Sciatic nerve (tissue), 2 donors: ENCODE measurements at regions not wholly inside any gene's neighbourhood (a gene's known extent, or its start where the extent isn't known, plus 50 kb on each side); places are given as distances from the start of the nearest gene placed in this dataset.

Source experiments
- ATAC-seq: fragments of 200-7000 bp; cut with Tn5 transposase; one replicate; pipeline ENCODE4 v1.9.1; 2020; ENCODE audit warnings: mild to moderate bottlenecking, moderate library complexity
- DNase-seq: peaks from one replicate; pipeline ENCODE4 v3.0.0-alpha.2; 2020; ENCODE audit warnings: low spot score
- intact Hi-C: fragments of 100-400 bp; cut with DNase I; formaldehyde crosslinking; loops from one replicate; pipeline ENCODE4 v1.14.2; 2022
- donor health status: DM: no; HTN: no; CAD: no.
- donor health status: DM: no; HTN: no; CAD: no.

DNA sequence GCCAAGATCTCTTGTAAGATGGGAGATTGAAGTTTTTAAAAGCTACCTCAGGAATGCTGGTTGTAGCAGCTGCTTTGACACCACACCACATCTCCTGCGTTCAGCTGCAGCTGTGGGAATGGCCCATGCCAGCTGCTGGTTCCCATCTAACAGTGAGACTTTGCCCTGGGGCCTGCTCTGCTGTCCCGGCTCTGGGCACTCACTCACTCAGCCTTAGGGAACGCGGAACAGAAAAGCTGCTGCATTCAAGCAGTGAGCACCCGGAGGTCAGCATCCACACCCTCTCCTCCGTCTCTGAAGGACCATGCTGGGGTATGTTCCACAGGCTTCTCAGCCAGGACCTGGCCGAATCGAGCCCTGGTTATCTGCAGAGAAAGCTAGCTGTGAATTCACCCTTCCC lies 197.1 kb upstream of the CXCL12 start:
- no peak for DNase-seq
- intact Hi-C loops: no loop called here
- ATAC-seq: no peak

DNA sequence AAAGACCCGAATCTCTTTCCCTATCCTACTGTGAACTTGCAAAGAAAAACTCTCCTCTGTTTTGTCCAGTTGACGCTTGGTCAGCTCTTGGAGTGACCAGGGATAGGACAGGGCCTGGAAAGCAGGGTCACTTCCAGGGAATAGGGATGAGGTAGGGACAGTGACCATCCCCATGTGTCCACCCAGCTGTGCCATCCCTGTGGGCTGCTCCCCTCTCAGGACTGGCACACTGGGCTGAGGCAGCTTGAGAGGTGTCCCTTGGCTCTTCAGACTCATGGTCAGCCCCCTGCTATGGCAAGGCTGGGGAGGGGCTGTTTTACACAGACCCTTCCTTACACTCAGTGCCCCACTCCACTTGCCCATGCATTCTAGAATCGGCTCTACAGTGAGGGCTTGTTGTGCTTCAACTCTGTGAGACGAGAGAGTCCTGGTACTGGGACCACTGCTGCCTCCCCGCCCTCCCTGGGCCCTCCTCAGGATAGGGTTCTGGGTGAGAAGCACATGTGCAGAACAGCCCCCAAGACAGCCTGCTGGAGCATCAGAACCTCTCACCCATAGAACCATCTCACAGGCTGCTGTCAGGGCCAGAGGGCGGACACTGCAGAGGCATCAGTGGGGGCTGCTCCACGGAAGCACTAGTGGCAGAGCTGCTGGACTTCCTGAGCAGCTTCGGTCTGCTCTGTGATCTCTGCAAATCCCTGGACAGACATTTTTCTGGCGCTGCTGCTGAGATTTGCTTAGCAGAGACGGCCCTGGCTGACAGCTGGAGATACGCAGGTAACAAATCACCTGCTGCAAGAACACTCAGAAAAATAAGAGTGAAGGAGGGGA lies 202.8 kb upstream of the CXCL12 start:
- intact Hi-C loops: no loop called here
- no peak for ATAC-seq
- no peak for DNase-seq

DNA sequence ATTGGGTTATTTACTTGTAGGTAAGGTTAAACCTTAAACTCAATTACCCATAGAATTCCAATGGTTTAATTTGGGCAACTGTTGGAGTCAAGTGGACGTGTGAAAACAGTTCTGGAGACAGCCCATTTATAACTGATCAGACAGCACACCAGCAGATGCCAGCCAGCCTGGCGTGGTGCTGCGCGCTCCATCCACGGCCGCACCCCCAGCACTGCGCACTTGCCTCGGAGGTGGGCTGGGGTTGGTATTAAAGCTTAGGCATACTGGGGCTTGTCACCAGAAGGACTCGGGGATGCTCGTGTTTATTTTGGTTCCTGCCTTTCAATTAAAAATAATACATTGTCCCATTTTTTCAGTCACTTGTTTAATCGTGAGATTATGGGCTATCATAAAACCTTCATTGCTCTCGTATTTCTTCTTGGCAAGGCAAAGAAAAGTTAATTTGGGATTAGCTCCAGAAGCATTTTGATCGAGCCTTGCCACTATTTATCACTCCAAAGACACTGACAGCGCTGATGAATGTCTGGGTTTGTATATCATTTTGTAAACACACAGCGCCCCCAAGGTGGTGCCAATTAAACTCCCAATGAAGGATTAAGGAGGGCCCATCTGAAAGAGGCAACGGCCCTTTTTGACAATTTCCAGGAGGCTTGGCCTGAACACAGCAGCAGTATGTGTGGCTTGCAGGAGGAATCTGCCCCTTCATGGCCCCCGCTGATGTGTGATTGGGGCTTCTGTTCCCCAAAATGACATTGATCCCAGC lies 204.5 kb upstream of the CXCL12 start:
- DNase-seq: no peak
- no peak for ATAC-seq
- intact Hi-C loops: no loop called here

DNA sequence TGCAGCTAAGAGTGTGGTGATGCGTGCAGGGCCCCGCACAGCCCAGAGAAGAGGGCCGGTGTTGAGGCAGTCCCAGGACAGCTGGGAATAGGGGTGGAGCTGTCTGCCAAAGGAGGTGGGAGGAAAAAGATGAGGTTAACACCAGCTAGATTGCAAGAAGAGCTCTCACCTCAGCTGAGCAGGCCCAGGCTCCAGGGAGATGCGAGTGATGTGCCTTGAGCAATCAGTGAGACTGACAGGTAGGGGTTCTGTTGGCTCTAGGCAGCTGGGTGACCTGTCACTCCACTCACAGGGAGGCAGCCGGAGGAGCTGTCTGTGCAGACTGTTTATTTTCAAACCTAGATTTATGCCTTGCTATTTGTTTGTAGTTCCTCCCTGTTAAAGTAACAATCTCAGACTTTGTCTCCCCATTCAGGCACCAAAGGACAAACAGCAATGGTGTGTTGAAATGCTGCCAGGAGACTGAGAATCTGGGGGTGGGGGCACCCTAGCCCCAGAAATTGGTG lies 205.1 kb upstream of the CXCL12 start:
- intact Hi-C loops: no loop called here
- ATAC-seq: no peak

DNA sequence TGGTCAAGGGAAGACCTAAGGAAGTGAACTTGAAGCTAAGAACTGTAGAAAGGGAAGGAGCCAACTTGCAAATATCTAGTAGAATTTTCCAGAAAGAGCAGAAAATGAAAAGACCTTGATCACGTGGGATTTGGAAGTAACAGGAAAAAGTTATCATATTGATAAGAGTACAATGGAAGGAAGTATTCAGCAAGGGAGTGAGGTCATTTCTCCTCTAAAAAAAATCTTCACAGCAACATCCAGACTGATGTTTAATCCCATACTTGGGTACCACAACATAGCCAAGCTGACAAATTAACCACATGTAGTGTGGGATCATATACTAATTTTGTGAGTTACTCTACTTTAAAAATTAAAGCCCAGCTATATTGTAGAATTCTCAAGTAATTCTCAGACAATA lies 207.0 kb upstream of the CXCL12 start:
- intact Hi-C loops: no loop called here

More for the DNA sequence above, 205.1 kb upstream of the CXCL12 start:
- DNase-seq: no peak

DNA sequence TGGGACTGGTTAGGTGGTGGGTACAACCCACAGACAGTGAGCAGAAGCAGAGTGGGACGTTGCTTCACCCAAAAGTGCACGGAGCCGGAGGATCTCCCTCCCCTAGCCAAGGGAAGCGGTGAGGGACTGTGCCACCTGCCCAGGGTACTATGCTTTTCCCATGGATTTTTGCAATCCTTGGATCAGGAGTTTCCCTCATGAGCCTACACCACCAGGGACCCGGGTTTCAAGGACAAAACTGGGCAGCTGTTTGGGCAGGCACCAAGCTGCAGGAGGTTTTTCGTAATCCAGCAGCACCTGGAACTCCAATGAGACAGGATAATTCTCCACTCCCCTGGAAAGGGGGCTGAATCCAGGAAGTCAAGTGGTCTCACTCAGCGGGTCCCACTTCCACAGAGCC lies 209.1 kb upstream of the CXCL12 start:
- intact Hi-C loops: no loop called here
- DNase-seq: no peak
- ATAC-seq: no peak

More for the DNA sequence above, 207.0 kb upstream of the CXCL12 start:
- ATAC-seq: no peak
- DNase-seq: no peak

DNA sequence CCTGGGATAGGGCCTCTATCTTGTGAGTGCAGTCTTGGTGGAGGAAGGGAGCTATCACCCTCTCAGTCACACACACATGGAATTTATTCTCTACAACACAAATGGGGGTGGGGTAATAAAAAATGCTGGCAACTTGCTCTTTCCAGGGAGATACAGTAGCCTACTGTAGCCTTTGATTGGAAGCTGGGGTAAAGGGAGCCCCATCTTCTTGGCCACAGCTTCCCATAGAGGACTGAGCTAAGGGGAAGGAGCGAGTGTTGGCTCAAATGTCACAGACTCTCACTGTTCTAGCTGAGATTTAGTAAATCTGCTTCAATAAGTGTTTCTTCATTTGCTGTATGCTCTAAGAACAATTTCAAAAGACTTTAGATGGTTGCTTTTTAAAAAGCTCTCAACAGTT lies 222.2 kb upstream of the CXCL12 start:
- DNase-seq (no peak), ATAC-seq (no peak)
- intact Hi-C loops: no loop called here

DNA sequence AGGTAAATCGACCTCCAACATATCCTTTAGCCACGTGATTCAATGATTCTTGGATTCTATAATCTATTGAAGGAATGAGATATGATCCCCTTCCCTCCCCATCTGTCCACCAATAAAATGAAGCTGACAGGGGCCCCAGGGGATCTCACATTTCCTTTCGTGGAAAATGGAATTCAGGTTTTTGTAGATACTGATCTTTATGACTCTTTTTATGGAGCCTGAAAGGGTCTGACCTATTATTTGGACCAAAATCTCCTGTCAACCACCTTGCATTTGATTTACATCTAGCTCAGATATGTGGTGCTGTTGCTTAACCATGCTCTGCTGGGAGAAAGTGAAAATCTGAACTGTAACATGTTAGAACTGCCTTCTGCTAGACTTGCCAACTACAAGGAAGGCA lies 234.0 kb upstream of the CXCL12 start:
- intact Hi-C loops: no loop called here
- ATAC-seq: no peak

DNA sequence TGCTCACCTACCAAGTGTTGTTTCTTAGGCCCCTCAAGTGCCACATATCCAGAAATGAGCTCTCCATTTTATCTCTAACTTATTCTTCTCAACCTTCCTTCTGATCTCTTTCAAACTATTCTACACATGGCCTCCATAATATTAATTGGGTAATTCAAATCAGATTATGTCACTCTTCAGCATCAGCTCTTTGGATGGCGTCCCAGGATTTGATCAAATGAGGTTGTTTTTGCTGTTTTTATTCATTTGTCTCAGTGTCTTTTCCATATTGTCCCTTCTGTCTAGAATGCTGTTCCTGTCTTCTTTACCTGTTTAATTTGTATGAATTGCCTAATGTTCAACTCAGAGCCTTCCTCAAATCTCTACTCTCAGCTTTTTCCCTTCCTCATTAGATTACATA lies 234.6 kb upstream of the CXCL12 start:
- DNase-seq: no peak
- intact Hi-C loops: no loop called here

More for the DNA sequence above, 234.0 kb upstream of the CXCL12 start:
- no peak for DNase-seq

DNA sequence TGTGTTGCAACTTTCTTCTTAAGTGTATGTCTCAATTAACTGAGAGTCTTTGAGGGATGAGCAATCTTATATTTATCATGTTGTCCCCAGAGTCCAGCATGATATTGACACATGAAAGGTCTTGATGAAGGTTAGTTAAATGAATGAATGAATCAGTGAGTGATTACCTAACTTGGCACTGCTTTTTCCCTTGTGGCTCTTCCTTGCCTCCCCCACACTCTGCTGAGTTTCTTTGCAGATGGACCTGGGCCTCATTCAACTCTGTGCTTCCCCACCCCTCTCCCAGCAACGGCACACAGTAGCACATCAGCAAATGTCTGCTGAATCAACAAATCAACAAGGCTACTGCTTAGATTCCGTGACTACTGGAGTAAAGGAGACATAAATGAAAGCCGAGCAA lies 235.1 kb upstream of the CXCL12 start:
- DNase-seq (no peak), ATAC-seq (no peak)
- intact Hi-C loops: no loop called here

More for the DNA sequence above, 234.6 kb upstream of the CXCL12 start:
- no peak for ATAC-seq

DNA sequence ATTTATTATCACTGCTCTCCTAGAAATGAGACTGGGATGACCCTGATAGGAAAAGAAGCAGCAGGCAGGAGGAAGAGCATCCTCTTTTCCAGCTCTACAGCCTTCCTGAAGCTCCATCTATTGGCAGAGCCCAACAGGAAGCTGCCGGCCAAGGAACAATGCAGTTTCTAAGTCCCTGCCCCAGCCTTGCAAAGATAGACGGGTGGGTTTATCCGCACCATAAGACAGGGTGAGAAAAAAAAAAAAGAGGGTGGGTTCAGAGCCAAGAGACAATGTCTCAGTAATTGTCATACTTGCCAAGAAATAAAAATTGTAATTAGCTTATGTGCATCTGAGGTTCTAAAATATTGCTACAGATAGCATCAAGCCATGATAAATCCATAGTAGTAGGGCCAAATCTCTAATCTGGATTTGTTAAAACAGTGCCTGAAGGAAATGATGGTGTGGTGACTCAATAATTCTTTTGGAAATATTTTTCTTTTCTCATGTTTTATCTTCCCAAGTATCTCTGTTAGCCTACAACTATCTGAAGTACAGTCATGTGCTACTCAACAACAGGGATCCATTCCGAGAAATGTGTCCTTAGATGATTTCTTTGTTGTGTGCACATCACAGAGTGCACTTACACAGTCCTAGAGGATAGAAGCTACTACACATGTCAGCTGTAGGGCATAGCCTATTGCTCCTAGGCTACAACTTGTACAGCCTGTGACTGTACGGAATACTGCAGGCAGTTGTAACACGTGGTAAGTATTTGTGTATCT lies 242.9 kb upstream of the CXCL12 start:
- peak; percentile 56 for ATAC-seq
- no peak for DNase-seq
- intact Hi-C loops: no loop called here

DNA sequence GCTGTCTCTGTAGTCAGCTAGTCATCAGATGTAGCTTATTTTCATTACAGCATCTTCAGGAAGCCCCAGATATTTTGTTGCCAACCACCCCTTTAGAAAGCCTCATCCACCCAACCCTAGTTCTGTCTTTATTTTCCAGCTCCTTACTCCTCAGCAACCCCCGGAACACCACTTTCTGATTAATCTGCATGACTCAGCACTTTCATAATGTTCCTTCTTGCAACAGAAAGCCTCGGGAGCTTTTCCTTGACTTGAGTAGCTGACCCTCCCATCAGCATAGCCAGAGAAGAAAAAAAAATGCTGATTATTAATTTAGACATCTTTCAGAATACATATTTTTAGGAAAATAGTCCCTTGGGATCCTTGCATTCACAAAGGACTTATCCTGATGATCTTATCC lies 244.0 kb upstream of the CXCL12 start:
- peak; percentile 95 for ATAC-seq
- intact Hi-C loops: no loop called here
- DNase-seq: no peak

DNA sequence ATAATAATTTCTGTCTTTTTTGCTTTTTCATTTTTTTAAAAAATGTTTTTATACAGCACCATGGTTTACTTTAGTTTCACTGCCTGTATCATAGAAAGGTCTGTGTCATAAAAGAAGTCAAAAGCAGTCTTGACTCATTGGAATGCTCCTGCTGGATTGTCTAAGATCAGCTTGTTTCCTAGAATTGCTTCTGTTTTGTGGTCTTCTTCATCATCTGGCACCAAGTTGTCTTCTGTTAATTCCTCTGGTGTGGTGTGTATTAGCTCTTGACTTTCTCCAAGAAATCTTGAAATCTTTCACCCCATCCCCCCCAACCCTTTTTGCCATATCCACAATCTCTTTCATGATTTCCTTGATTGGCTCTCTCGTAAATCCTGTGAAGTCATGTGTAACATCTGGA lies 250.3 kb upstream of the CXCL12 start:
- intact Hi-C loops: no loop called here
- no peak for DNase-seq
- no peak for ATAC-seq

DNA sequence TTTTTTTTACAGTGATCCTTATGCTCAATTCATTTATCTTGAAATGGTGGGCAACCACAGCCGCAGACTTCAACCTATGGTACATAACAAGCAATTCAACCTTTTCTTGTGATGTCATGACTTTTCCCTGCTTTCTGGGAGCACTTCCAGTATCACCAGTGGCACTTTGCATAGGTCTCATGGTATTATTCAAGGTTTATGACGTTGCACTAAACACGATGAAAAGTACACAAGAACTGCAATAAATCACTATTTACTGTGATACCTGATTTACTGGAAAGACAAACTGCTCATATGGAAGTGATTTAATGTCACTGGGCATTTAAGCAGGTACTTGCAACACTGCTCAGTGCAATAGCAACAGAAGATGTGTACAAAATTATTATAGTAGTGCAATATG lies 251.7 kb upstream of the CXCL12 start:
- DNase-seq (no peak), ATAC-seq (no peak)
- intact Hi-C loops: no loop called here

DNA sequence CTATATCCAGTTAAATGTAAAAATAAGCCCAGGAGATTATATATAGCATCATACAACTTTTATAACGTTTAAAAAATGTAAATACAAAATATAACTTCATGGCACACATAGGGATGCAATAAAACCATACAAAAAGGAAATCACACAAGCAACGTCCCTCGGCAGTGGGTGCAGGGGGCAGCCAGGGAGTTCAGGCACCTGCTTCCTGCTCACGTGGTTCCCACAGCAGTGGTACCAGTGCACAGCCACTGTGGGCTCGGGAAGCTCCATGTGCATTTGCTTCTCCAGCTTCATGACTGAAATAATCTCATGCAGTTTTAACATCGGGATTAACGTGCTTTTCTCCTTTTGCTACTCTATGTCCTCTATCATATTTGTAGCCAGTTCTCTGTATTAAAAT lies 255.5 kb upstream of the CXCL12 start:
- intact Hi-C loops: no loop called here
- ATAC-seq: no peak
- no peak for DNase-seq

DNA sequence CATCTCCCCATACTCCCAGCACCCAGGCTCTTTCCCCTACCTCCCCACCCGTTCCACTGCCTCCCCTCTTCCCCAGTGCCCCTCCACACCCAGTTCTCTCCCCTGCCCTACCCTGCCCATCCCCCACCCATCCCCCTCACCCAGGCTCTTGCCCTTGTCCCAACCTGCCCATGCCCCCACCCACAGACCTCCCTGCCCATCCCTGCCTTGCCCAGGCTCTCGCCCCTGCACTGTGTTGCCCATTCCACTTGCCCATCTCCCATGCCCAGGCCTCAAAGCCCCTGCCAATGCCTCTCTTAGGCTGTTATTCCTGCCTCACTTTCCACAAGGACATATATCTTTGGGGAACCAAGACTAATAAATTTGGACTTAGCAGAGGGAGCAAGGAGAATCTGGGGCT lies 262.6 kb upstream of the CXCL12 start:
- ATAC-seq (no peak), DNase-seq (no peak)
- intact Hi-C loops: no loop called here

DNA sequence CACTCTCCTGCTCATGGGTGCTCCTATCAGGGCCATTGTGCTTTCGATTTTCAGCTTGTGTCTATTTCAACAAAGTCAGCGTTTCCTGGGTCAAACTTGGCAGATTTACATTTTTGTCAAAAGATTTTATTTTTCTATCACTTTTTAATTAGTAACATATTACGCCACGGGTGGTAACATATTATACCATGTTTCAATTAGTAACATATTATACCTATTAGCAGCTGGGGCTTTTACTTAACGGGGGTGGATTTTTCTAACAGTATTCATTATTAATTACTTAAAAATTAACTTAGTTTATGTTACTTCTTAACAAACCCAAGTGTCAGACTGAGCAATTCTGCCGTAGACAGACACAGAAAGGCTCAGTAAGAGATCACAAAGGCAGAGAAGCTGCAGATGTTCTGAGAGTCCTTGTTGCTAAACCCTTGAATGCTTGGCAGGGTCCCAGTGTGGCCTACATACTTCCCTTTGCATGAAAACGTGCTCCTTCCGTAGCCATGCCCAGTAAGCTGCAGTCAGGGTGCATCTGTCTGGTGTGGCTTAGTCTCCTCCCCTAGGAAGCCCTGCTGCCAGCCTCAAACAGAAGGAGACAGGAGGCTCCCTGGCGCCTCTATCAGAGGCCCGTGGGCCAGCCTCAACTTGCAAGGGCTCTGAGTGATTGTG lies 263.1 kb upstream of the CXCL12 start:
- intact Hi-C loops: no loop called here
- ATAC-seq (peak; percentile 60), DNase-seq (no peak)

DNA sequence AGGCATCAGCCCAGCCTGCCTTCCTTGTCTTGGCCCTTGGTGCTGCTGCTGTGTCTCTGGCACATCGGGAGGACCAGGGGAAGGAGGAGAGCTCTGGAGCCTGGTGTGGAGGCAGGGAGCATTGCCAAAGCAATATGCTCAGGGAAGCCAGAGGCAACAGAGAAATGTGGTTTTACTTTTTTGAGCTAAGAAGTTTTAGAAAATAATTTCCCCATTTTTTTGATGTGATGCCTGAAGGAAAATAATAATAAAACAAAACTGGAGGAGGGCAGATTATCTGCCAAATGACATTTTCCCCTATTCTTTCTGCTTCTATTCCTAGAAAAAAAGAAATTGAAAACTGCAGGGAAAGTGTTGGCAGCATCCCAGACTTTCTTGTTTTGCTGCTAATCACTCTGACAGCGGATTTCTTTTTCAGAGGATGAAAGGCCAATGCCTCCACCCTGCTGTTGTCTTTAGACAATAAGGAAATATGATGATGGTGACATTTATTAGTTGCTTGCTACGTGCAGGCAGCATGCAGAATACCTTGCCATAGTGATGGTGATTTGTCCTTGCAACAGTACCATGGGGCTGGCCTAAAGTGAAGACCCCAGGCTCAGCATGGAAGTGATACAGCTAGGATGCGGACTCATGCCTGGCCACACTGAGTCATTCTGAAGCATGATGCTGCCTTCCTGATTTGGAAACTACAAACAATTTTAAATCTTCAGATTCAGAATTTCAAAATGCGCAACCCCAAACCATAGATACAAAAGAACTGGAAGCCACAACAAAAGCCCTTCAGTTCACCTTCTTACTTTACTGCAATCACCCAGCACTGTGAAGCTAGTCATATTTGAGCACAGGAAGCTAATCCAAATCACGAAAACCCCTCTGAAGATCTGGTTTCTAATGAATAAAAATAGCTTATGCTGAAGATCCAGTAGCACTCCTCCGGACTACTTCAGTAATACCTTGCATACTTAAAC lies 260.2 kb upstream of the TMEM72 start:
- DNase-seq: no peak
- intact Hi-C loops: no loop called here
- ATAC-seq: peak; percentile 90
